GM19395 (cell line): ENCODE measurements at regions not wholly inside any gene's neighbourhood (a gene's known extent, or its start where the extent isn't known, plus 50 kb on each side); places are given as distances from the start of the nearest gene placed in this dataset.

Experiments used
- ATAC-seq: cut with Tn5 transposase; IDR thresholded peaks from one replicate; pipeline ENCODE4 v1.9.1; 2021; ENCODE audit warnings: mild to moderate bottlenecking, moderate library complexity; ENCODE audit not compliant: unreplicated experiment

GRCh38 chrX:126064901-126065541 lies 101.1 kb downstream of the DCAF12L2 start:
- ATAC-seq, result no peak

- ATAC-seq, result no peak
These were observed 100.0 kb downstream of the DCAF12L2 start for GRCh38 chrX:126065901-126066660.
